H1 (cell line): ENCODE measurements at regions not wholly inside any gene's neighbourhood (a gene's known extent, or its start where the extent isn't known, plus 50 kb on each side); places are given as distances from the start of the nearest gene placed in this dataset.

Experiments
- CTCF ChIA-PET: fragments of 300-600 bp; sonication (Branson Sonifier 250); formaldehyde crosslinking; loops from one replicate; lab custom pipeline; 2021; ENCODE audit not compliant: partially characterized antibody; lab: Charles Lee
- POLR2A ChIA-PET: fragments of 300-600 bp; sonication (Branson Sonifier 250); formaldehyde crosslinking; loops from one replicate; lab custom pipeline; 2021; ENCODE audit warnings: inconsistent platforms; ENCODE audit not compliant: partially characterized antibody; lab: Charles Lee
- DNase-seq, 2 experiments: peaks; one replicate each; pipeline versions ENCODE4 v3.0.0 to v3.0.0-alpha.2; 2010 to 2022; ENCODE audit warnings: low spot score in 2 of 2, low read depth in 1 of 2, mixed read lengths in 1 of 2
- FAIRE-seq: peaks from 2 replicates; lab custom pipeline; 2011; peaks lifted over from hg19 to GRCh38; lab: Jason Lieb, UNC
- H2AFZ ChIP-seq: 2 replicates; pipeline ENCODE4 v1.8.1; 2012; ENCODE audit warnings: low read length, inconsistent platforms
- H2AK5ac ChIP-seq: 2 replicates; pipeline ENCODE4 v1.6.1; 2013; ENCODE audit warnings: low read depth, low read length
- H2BK120ac ChIP-seq: replicated peaks from 2 replicates; pipeline ENCODE3; 2013; ENCODE audit warnings: low read depth, low read length, inconsistent platforms
- H2BK12ac ChIP-seq: 2 replicates; pipeline ENCODE4 v1.6.1; 2013; ENCODE audit warnings: low read depth, low read length
- H2BK15ac ChIP-seq: 2 replicates; pipeline ENCODE4 v1.6.1; 2013; ENCODE audit warnings: low read length
- H2BK20ac ChIP-seq: 2 replicates; pipeline ENCODE4 v1.6.1; 2013; ENCODE audit warnings: low read length
- H2BK5ac ChIP-seq: 2 replicates; pipeline ENCODE4 v1.6.1; 2013; ENCODE audit warnings: low read depth, low read length
- H3K14ac ChIP-seq: 2 replicates; pipeline ENCODE4 v1.6.1; 2013; ENCODE audit warnings: inconsistent platforms; ENCODE audit not compliant: insufficient read length
- H3K18ac ChIP-seq: 2 replicates; pipeline ENCODE4 v1.6.1; 2013; ENCODE audit warnings: low read length; ENCODE audit errors: extremely low read depth
- H3K23ac ChIP-seq: 2 replicates; pipeline ENCODE4 v1.6.1; 2013; ENCODE audit warnings: inconsistent platforms; ENCODE audit not compliant: insufficient read length
- H3K23me2 ChIP-seq: 2 replicates; pipeline ENCODE4 v1.6.1; 2013; ENCODE audit warnings: low read depth, low read length
- H3K27ac ChIP-seq: 2 replicates; pipeline ENCODE4 v1.6.1; 2011; ENCODE audit warnings: low read depth, low read length, inconsistent platforms
- H3K27me3 ChIP-seq, 4 experiments: replicated peaks in 1 of 4; 1 replicate in 1 of 4; 2 replicates in 3 of 4; pipeline versions ENCODE4 v1.6.1 to v1.8.1; 2011 to 2013; ENCODE audit warnings: low read length in 3 of 4, mild to moderate bottlenecking in 3 of 4, inconsistent platforms in 2 of 4, mixed read lengths in 2 of 4, moderate library complexity in 1 of 4; ENCODE audit not compliant: control insufficient read depth in 3 of 4, insufficient read depth in 3 of 4; ENCODE audit errors: extremely low read depth in 1 of 4
- H3K36me3 ChIP-seq, 4 experiments: 2 replicates each; pipeline versions ENCODE4 v1.6.1 to v1.8.1; 2011 to 2013; ENCODE audit warnings: mild to moderate bottlenecking in 4 of 4, low read length in 3 of 4, moderate library complexity in 2 of 4, control low read depth in 1 of 4, inconsistent platforms in 1 of 4; ENCODE audit not compliant: insufficient read depth in 4 of 4, control insufficient read depth in 2 of 4
- H3K4ac ChIP-seq: replicated peaks from 2 replicates; pipeline ENCODE3; 2013; ENCODE audit warnings: low read length, low read depth, mixed read lengths, inconsistent platforms; ENCODE audit not compliant: insufficient read length
- H3K4me1 ChIP-seq, 4 experiments: replicated peaks in 1 of 4; 1 replicate in 1 of 4; 2 replicates in 3 of 4; pipeline versions ENCODE4 v1.6.1 to v1.8.1; 2011 to 2013; ENCODE audit warnings: low read length in 3 of 4, inconsistent platforms in 2 of 4, mixed read lengths in 1 of 4; ENCODE audit not compliant: insufficient read depth in 4 of 4, control insufficient read depth in 3 of 4
- H3K4me2 ChIP-seq, 2 experiments: 2 replicates each; pipeline versions ENCODE4 v1.6.1 to v1.8.1; 2011 to 2013; ENCODE audit warnings: low read depth in 2 of 2, low read length in 2 of 2, control low read depth in 1 of 2, inconsistent platforms in 1 of 2, mild to moderate bottlenecking in 1 of 2; ENCODE audit not compliant: insufficient read depth in 1 of 2
- H3K4me3 ChIP-seq, 4 experiments: fragments of 200-600, 300-600 bp in 1 of 4; sonication (generic), shearing (Covaris generic), sonication (Bioruptor Twin) in 1 of 4; 2 replicates each; pipeline versions ENCODE4 v1.5.1 to v1.8.1; 2011 to 2016; ENCODE audit warnings: low read length in 4 of 4, low read depth in 3 of 4, control low read depth in 2 of 4, inconsistent platforms in 2 of 4, mild to moderate bottlenecking in 2 of 4, mixed read lengths in 1 of 4, moderate library complexity in 1 of 4; ENCODE audit not compliant: insufficient read depth in 2 of 4; ENCODE audit errors: extremely low read depth in 1 of 4
- H3K56ac ChIP-seq: replicated peaks from 2 replicates; pipeline ENCODE3; 2013; ENCODE audit warnings: low read depth, mild to moderate bottlenecking, mixed read lengths, low read length, inconsistent platforms; ENCODE audit not compliant: insufficient read length
- H3K79me1 ChIP-seq: 2 replicates; pipeline ENCODE4 v1.6.1; 2013; ENCODE audit warnings: low read depth, low read length, control low read depth
- H3K79me2 ChIP-seq, 2 experiments: 2 replicates each; pipeline versions ENCODE4 v1.6.1 to v1.8.1; 2012 to 2013; ENCODE audit warnings: low read length in 2 of 2, mild to moderate bottlenecking in 2 of 2, inconsistent platforms in 1 of 2; ENCODE audit not compliant: insufficient read depth in 2 of 2, control insufficient read depth in 1 of 2
- H3K9ac ChIP-seq, 4 experiments: replicated peaks in 1 of 4; 1 replicate in 1 of 4; 2 replicates in 3 of 4; pipeline versions ENCODE4 v1.6.1 to v1.8.1; 2011 to 2013; ENCODE audit warnings: low read depth in 3 of 4, low read length in 3 of 4, control low read depth in 2 of 4, mild to moderate bottlenecking in 2 of 4, moderate library complexity in 2 of 4, inconsistent platforms in 1 of 4; ENCODE audit errors: extremely low read depth in 1 of 4
- H3K9me3 ChIP-seq, 2 experiments: 2 replicates each; pipeline versions ENCODE4 v1.6.1 to v1.8.1; 2012 to 2013; ENCODE audit warnings: mild to moderate bottlenecking in 2 of 2, moderate library complexity in 2 of 2, control low read depth in 1 of 2, inconsistent platforms in 1 of 2, low read depth in 1 of 2, low read length in 1 of 2, mixed read lengths in 1 of 2; ENCODE audit not compliant: insufficient read depth in 2 of 2
- H4K20me1 ChIP-seq, 2 experiments: replicated peaks in 1 of 2; 2 replicates each; pipeline versions ENCODE3 to v1.8.1; 2011 to 2013; ENCODE audit warnings: inconsistent platforms in 2 of 2, low read length in 2 of 2, mild to moderate bottlenecking in 1 of 2; ENCODE audit not compliant: insufficient read depth in 2 of 2, control insufficient read depth in 1 of 2
- H4K5ac ChIP-seq: 2 replicates; pipeline ENCODE4 v1.6.1; 2013; ENCODE audit warnings: low read length, low read depth, mixed read lengths, inconsistent platforms; ENCODE audit not compliant: insufficient read length
- H4K8ac ChIP-seq: 2 replicates; pipeline ENCODE4 v1.8.0; 2013; ENCODE audit warnings: mild to moderate bottlenecking, moderate library complexity, low read length, inconsistent platforms; ENCODE audit not compliant: insufficient read depth; ENCODE audit errors: extremely low read depth
- H4K91ac ChIP-seq: replicated peaks from 2 replicates; pipeline ENCODE3; 2013; ENCODE audit warnings: low read length, mixed read lengths, inconsistent platforms; ENCODE audit not compliant: insufficient read length
- CREB1 ChIP-seq: IDR thresholded peaks from 2 replicates; pipeline ENCODE4 v1.6.1; 2012; ENCODE audit warnings: inconsistent platforms
- E2F6 ChIP-seq: IDR thresholded peaks from 2 replicates; pipeline ENCODE4 v1.6.1; 2012; ENCODE audit warnings: inconsistent platforms
- EP300 ChIP-seq, 2 experiments: IDR thresholded peaks; 1 replicate in 1 of 2; 2 replicates in 1 of 2; pipeline ENCODE4 v1.6.1; 2011 to 2012; ENCODE audit warnings: low read depth in 2 of 2, low read length in 2 of 2, mild to moderate bottlenecking in 2 of 2, borderline replicate concordance in 1 of 2, inconsistent platforms in 1 of 2, moderate library complexity in 1 of 2
- GTF2F1 ChIP-seq: IDR thresholded peaks from 2 replicates; pipeline ENCODE4 v1.6.1; 2012; ENCODE audit warnings: low read depth, low read length, improper control_type of control experiment, borderline replicate concordance
- KDM5A ChIP-seq: fragments of 200-600 bp; IDR thresholded peaks from 2 replicates; pipeline ENCODE4 v1.7.1; 2012; ENCODE audit warnings: mild to moderate bottlenecking, low read length, inconsistent platforms, mixed read lengths
- MAX ChIP-seq: IDR thresholded peaks from 2 replicates; pipeline ENCODE4 v1.6.1; 2012; ENCODE audit warnings: inconsistent platforms
- POU5F1 ChIP-seq: IDR thresholded peaks from 2 replicates; pipeline ENCODE4 v1.6.1; 2011; ENCODE audit warnings: low read depth, mild to moderate bottlenecking, low read length, moderate library complexity
- SIX5 ChIP-seq: IDR thresholded peaks from 2 replicates; pipeline ENCODE4 v1.6.1; 2011; ENCODE audit warnings: mild to moderate bottlenecking, low read depth, low read length
- TCF12 ChIP-seq: IDR thresholded peaks from 2 replicates; pipeline ENCODE4 v1.6.1; 2011; ENCODE audit warnings: low read depth, mild to moderate bottlenecking, low read length
- ZNF274 ChIP-seq: IDR thresholded peaks from 2 replicates; pipeline ENCODE4 v1.7.0; 2012; ENCODE audit warnings: low read length, borderline replicate concordance; ENCODE audit errors: extremely low read depth
- WGBS, 2 experiments: shearing (Covaris generic) in 1 of 2; methylation state at CpG; one replicate each; pipeline versions ENCODE4 v1.1.6 to v1.1.7; 2013 to 2015; ENCODE audit warnings: low lambda C conversion rate in 2 of 2, mixed read lengths in 2 of 2, inconsistent platforms in 1 of 2, low coverage in 1 of 2, missing lambda C conversion rate in 1 of 2; ENCODE audit not compliant: insufficient replicate concordance in 2 of 2, insufficient coverage in 1 of 2, insufficient read length in 1 of 2; ENCODE audit errors: extremely low coverage in 1 of 2, missing lambda C conversion rate in 1 of 2; 5-methylcytosine and 5-hydroxymethylcytosine counted together

- Histone ChIP-seq H3K9me3 (0 out of 4 replicates have a peak, but pooled peaks cover 0 to under 1% of the 10 kb centered on the region in 2 experiments), H3K23me2 (no peaks in the 10 kb centered on the region; the same call in 1 of the 2 replicates), H4K5ac (no peak overlapping the region), H2BK20ac (no peak overlapping the region), H2BK120ac (no peak overlapping the region), H2AFZ (no peak overlapping the region), H4K20me1 (no peaks in the 10 kb centered on the region), H3K4me1 (no peaks in the 10 kb centered on the region), H3K79me2 (no peaks in the 10 kb centered on the region), H3K23ac (no peak overlapping the region), H3K56ac (no peak overlapping the region), H4K91ac (no peak overlapping the region), H2AK5ac (no peak overlapping the region), H4K8ac (no peak overlapping the region), H3K14ac (no peak overlapping the region), H3K4me3 (no peak overlapping the region), H3K27me3 (no peaks in the 10 kb centered on the region), H3K4me2 (no peak overlapping the region), H3K18ac (no peak overlapping the region), H2BK5ac (no peak overlapping the region), H3K79me1 (no peaks in the 10 kb centered on the region), H2BK15ac (no peak overlapping the region), H2BK12ac (no peak overlapping the region), H3K9ac (no peak overlapping the region), H3K36me3 (no peaks in the 10 kb centered on the region), H3K4ac (no peak overlapping the region), H3K27ac (no peak overlapping the region)
- FAIRE-seq = no peak
- CTCF ChIA-PET = interaction anchor here (0.7 kb wide), 1 partner anchor 838 kb away, joined by 3 read pairs; no protein-coding TSS in a partner anchor
- WGBS, 2 experiments = 88% methylated on average over 1 of the region's 1 CpG; no CpG with 5 or more reads in 1 of the 2 experiments
- no peak for DNase-seq
- TF ChIP-seq E2F6 = no peak
- TF ChIP-seq GTF2F1 = no peak
- no peak for TF ChIP-seq MAX
- no peak for TF ChIP-seq KDM5A
- TF ChIP-seq SIX5 = no peak
- TF ChIP-seq TCF12 = no peak
- no peak for TF ChIP-seq EP300 (IDR thresholded peaks at IDR 0.05; ENCODE audit: borderline replicate concordance in 1 of 2, low read depth in 2 of 2, low read length in 2 of 2)
- no peak for TF ChIP-seq POU5F1
- TF ChIP-seq ZNF274 = no peak
- TF ChIP-seq CREB1 = no peak
- POLR2A ChIA-PET = no interaction called here
These were observed 1378.2 kb upstream of the PCDH20 start for GRCh38 chr13:62793850-62794249.
